Neuronal stem cell (in vitro differentiated cells): ENCODE measurements at regions not wholly inside any gene's neighbourhood (a gene's known extent, or its start where the extent isn't known, plus 50 kb on each side); places are given as distances from the start of the nearest gene placed in this dataset.

Experiments
- DNase-seq: peaks from one replicate; pipeline ENCODE4 v3.0.0-alpha.2; 2013; ENCODE audit warnings: low spot score
- H2AFZ ChIP-seq: one replicate; pipeline ENCODE4 v1.6.1; 2013; ENCODE audit warnings: mild to moderate bottlenecking, low read length, inconsistent platforms
- H2AK5ac ChIP-seq: 2 replicates; pipeline ENCODE4 v1.6.1; 2013; ENCODE audit warnings: low read depth, mild to moderate bottlenecking, inconsistent platforms, low read length, moderate library complexity, mixed read lengths
- H2BK120ac ChIP-seq: 2 replicates; pipeline ENCODE4 v1.6.1; 2013; ENCODE audit warnings: low read depth, mild to moderate bottlenecking, inconsistent platforms, low read length, moderate library complexity, mixed read lengths
- H2BK12ac ChIP-seq: one replicate; pipeline ENCODE4 v1.6.1; 2013; ENCODE audit warnings: low read length, inconsistent platforms
- H2BK15ac ChIP-seq: 2 replicates; pipeline ENCODE4 v1.6.1; 2013; ENCODE audit warnings: mild to moderate bottlenecking, low read length, inconsistent platforms, mixed read lengths
- H2BK5ac ChIP-seq: one replicate; pipeline ENCODE4 v1.6.1; 2013; ENCODE audit warnings: inconsistent platforms, mild to moderate bottlenecking, low read length, moderate library complexity
- H3K14ac ChIP-seq: one replicate; pipeline ENCODE4 v1.6.1; 2013; ENCODE audit warnings: low read length, inconsistent platforms
- H3K18ac ChIP-seq: 2 replicates; pipeline ENCODE4 v1.6.1; 2013; ENCODE audit warnings: low read length, inconsistent platforms
- H3K23ac ChIP-seq: 2 replicates; pipeline ENCODE4 v1.6.1; 2013; ENCODE audit warnings: low read depth, mild to moderate bottlenecking, mixed read lengths, low read length, inconsistent platforms; ENCODE audit not compliant: poor library complexity
- H3K27ac ChIP-seq: replicated peaks from 3 replicates; pipeline ENCODE4 v1.5.1; 2013; ENCODE audit warnings: low read length, inconsistent platforms
- H3K27me3 ChIP-seq, 3 experiments: 2 replicates each; pipeline ENCODE4 v1.6.1; 2013; ENCODE audit warnings: low read length in 3 of 3, mild to moderate bottlenecking in 2 of 3, inconsistent platforms in 1 of 3, low read depth in 1 of 3, mixed read lengths in 1 of 3, moderate library complexity in 1 of 3; ENCODE audit not compliant: control insufficient read depth in 3 of 3, insufficient read depth in 3 of 3
- H3K36me3 ChIP-seq, 2 donors: replicated peaks in 1 of 2; 2 replicates each; pipeline ENCODE4 v1.6.1; 2013; ENCODE audit warnings: low read length in 2 of 2; ENCODE audit not compliant: control insufficient read depth in 2 of 2, insufficient read depth in 2 of 2
- H3K4ac ChIP-seq: 2 replicates; pipeline ENCODE4 v1.6.1; 2013; ENCODE audit warnings: inconsistent platforms, mild to moderate bottlenecking, low read length, moderate library complexity
- H3K4me1 ChIP-seq, 2 donors: 1 replicate in 1 of 2; 2 replicates in 1 of 2; pipeline ENCODE4 v1.6.1; 2013; ENCODE audit warnings: low read length in 2 of 2, low read depth in 1 of 2; ENCODE audit not compliant: control insufficient read depth in 2 of 2, insufficient read depth in 1 of 2
- H3K4me2 ChIP-seq: one replicate; pipeline ENCODE4 v1.6.1; 2013; ENCODE audit warnings: mild to moderate bottlenecking, low read length, inconsistent platforms; ENCODE audit not compliant: insufficient read depth, poor library complexity, severe bottlenecking
- H3K4me3 ChIP-seq, 2 donors: 2 replicates each; pipeline ENCODE4 v1.5.1; 2013; ENCODE audit warnings: low read length in 2 of 2, mild to moderate bottlenecking in 2 of 2, inconsistent platforms in 1 of 2, moderate library complexity in 1 of 2
- H3K79me1 ChIP-seq: one replicate; pipeline ENCODE4 v1.6.1; 2013; ENCODE audit warnings: low read depth, mild to moderate bottlenecking, inconsistent platforms, low read length, moderate library complexity
- H3K9ac ChIP-seq: one replicate; pipeline ENCODE4 v1.6.1; 2013; ENCODE audit warnings: mild to moderate bottlenecking, low read depth, low read length, inconsistent platforms; ENCODE audit not compliant: poor library complexity
- H3K9me3 ChIP-seq, 2 donors: replicated peaks in 1 of 2; 2 replicates each; pipeline versions ENCODE3 to v1.6.1; 2013; ENCODE audit warnings: low read length in 2 of 2, mild to moderate bottlenecking in 2 of 2, inconsistent platforms in 1 of 2, low read depth in 1 of 2, mixed read lengths in 1 of 2, moderate library complexity in 1 of 2; ENCODE audit not compliant: control insufficient read depth in 2 of 2, insufficient read depth in 1 of 2
- H4K8ac ChIP-seq: one replicate; pipeline ENCODE4 v1.6.1; 2013; ENCODE audit warnings: low read depth, mild to moderate bottlenecking, inconsistent platforms, low read length, moderate library complexity
- H4K91ac ChIP-seq: one replicate; pipeline ENCODE4 v1.6.1; 2013; ENCODE audit warnings: low read length, low read depth, mild to moderate bottlenecking, inconsistent platforms; ENCODE audit not compliant: poor library complexity
- whole genome bisulfite sequencing, 2 donors: extraction: QIAGEN DNeasy Blood & Tissue Kit; methylation state at CpG; one replicate each; pipeline ENCODE4 v1.1.7; 2013; ENCODE audit warnings: missing lambda C conversion rate in 2 of 2, mixed read lengths in 1 of 2; ENCODE audit not compliant: insufficient read length in 2 of 2, insufficient replicate concordance in 1 of 2; ENCODE audit errors: extremely low coverage in 2 of 2; 5-methylcytosine and 5-hydroxymethylcytosine counted together

GRCh38 chr17:14693382-14693781 lies 392.5 kb downstream of the HS3ST3B1 start:
- H2AFZ ChIP-seq = peak overlapping the region; percentile 7
- H3K4ac ChIP-seq = no peak overlapping the region
- DNase-seq = no peak
- H3K18ac ChIP-seq = no peak overlapping the region
- no peaks in the 10 kb centered on the region for H3K36me3 ChIP-seq
- no peak overlapping the region for H3K9ac ChIP-seq
- no peak overlapping the region for H3K14ac ChIP-seq
- no peak overlapping the region for H2BK12ac ChIP-seq
- H2BK15ac ChIP-seq = no peak overlapping the region
- H3K23ac ChIP-seq = no peak overlapping the region
- peaks cover 0 to 25% of the 10 kb centered on the region in 2 donors for H3K9me3 ChIP-seq
- no peaks in the 10 kb centered on the region for H3K27me3 ChIP-seq
- no peak overlapping the region for H4K91ac ChIP-seq
- no peak overlapping the region for H2AK5ac ChIP-seq
- no peak overlapping the region for H3K4me3 ChIP-seq
- H4K8ac ChIP-seq = no peak overlapping the region
- no CpG with 5 or more reads among the region's 1 CpG for WGBS, 2 donors
- H3K79me1 ChIP-seq = no peaks in the 10 kb centered on the region
- no peak overlapping the region for H2BK5ac ChIP-seq
- peaks cover 0 to 4% of the 10 kb centered on the region in 2 donors for H3K4me1 ChIP-seq
- H2BK120ac ChIP-seq = no peak overlapping the region
- H3K27ac ChIP-seq = no peak overlapping the region
- no peak overlapping the region for H3K4me2 ChIP-seq

GRCh38 chr17:14690704-14691103 lies 389.8 kb downstream of the HS3ST3B1 start:
- Histone ChIP-seq H3K4me1 (no peaks in the 10 kb centered on the region), H4K8ac (no peak overlapping the region), H3K27me3 (no peaks in the 10 kb centered on the region), H3K23ac (no peak overlapping the region), H2BK120ac (no peak overlapping the region), H3K4ac (no peak overlapping the region), H2AFZ (no peak overlapping the region), H3K9ac (no peak overlapping the region), H3K4me2 (no peak overlapping the region), H2BK15ac (no peak overlapping the region), H3K4me3 (no peak overlapping the region), H3K79me1 (no peaks in the 10 kb centered on the region), H4K91ac (no peak overlapping the region), H2AK5ac (no peak overlapping the region), H3K36me3 (no peaks in the 10 kb centered on the region), H3K18ac (no peak overlapping the region), H2BK5ac (no peak overlapping the region), H3K9me3 (peaks cover 0 to 25% of the 10 kb centered on the region in 2 donors), H3K27ac (no peak overlapping the region), H2BK12ac (no peak overlapping the region), H3K14ac (no peak overlapping the region)
- DNase-seq = no peak
- WGBS, 2 donors = no CpG with 5 or more reads among the region's 2 CpGs

GRCh38 chr17:14688134-14688533 lies 387.3 kb downstream of the HS3ST3B1 start:
- no peaks in the 10 kb centered on the region for H3K27me3 ChIP-seq
- H4K8ac ChIP-seq = no peak overlapping the region
- no peak overlapping the region for H2AK5ac ChIP-seq
- H3K4ac ChIP-seq = peak overlapping the region; percentile 8
- no peak overlapping the region for H3K23ac ChIP-seq
- H2BK15ac ChIP-seq = no peak overlapping the region
- H2AFZ ChIP-seq = peak overlapping the region; percentile 16
- no peaks in the 10 kb centered on the region for H3K36me3 ChIP-seq
- H2BK120ac ChIP-seq = no peak overlapping the region
- no peaks in the 10 kb centered on the region for H3K4me1 ChIP-seq
- DNase-seq = no peak
- no peak overlapping the region for H3K4me2 ChIP-seq
- no peak overlapping the region for H3K27ac ChIP-seq
- no peak overlapping the region for H3K4me3 ChIP-seq
- H4K91ac ChIP-seq = no peak overlapping the region
- H3K79me1 ChIP-seq = no peaks in the 10 kb centered on the region
- H2BK5ac ChIP-seq = no peak overlapping the region
- no CpG with 5 or more reads among the region's 3 CpGs for WGBS, 2 donors
- peaks cover 0 to 20% of the 10 kb centered on the region in 2 donors for H3K9me3 ChIP-seq
- H3K9ac ChIP-seq = no peak overlapping the region
- no peak overlapping the region for H2BK12ac ChIP-seq
- no peak overlapping the region for H3K14ac ChIP-seq
- no peak overlapping the region for H3K18ac ChIP-seq

- Histone ChIP-seq H3K9ac (no peak overlapping the region), H4K8ac (no peak overlapping the region), H3K4me2 (no peak overlapping the region), H3K18ac (peak overlapping the region; percentile 27), H3K4me3 (no peak overlapping the region), H2AK5ac (no peak overlapping the region), H3K4ac (no peak overlapping the region), H4K91ac (no peak overlapping the region), H3K79me1 (no peaks in the 10 kb centered on the region), H2AFZ (no peak overlapping the region), H3K14ac (no peak overlapping the region), H2BK120ac (no peak overlapping the region), H2BK15ac (no peak overlapping the region), H2BK12ac (no peak overlapping the region), H3K9me3 (no peaks in the 10 kb centered on the region), H2BK5ac (no peak overlapping the region), H3K27ac (no peak overlapping the region), H3K36me3 (no peaks in the 10 kb centered on the region), H3K23ac (no peak overlapping the region), H3K27me3 (no peaks in the 10 kb centered on the region), H3K4me1 (peaks cover 0 to 3% of the 10 kb centered on the region in 2 donors)
- no peak for DNase-seq
- whole genome bisulfite sequencing, 2 donors = no CpG with 5 or more reads among the region's 4 CpGs
These were observed 371.9 kb downstream of the HS3ST3B1 start for GRCh38 chr17:14672830-14673229.
